K562 (cell line): ENCODE measurements at regions not wholly inside any gene's neighbourhood (a gene's known extent, or its start where the extent isn't known, plus 50 kb on each side); places are given as distances from the start of the nearest gene placed in this dataset.

ENCODE experiments used
- ATAC-seq: fragments of 200-7000 bp; cut with Tn5 transposase; 3 replicates; pipeline ENCODE4 v1.9.1; 2020; ENCODE audit warnings: moderate library complexity
- BruUV-seq: library from RNA; stranded (reverse); fragments of 400-500 nt; replicated peaks from 2 replicates; lab custom pipeline; 2021; lab: Mats Ljungman, UMichigan
- CTCF ChIA-PET: fragments of 300-600 bp; formaldehyde crosslinking; extraction: SDS; loops from one replicate; lab custom pipeline; 2021; ENCODE audit warnings: low intra/inter-chr PET ratio; lab: Yijun Ruan, JAX
- POLR2A ChIA-PET: fragments of 300-600, 350-650 bp; sonication (Branson Sonifier 250); formaldehyde crosslinking; extraction: SDS; loops from one replicate; lab custom pipeline; 2021; ENCODE audit warnings: antibody characterized with exemption, inconsistent platforms; lab: Yijun Ruan, JAX
- DNase-seq, 4 experiments: peaks; one replicate each; pipeline versions ENCODE4 v3.0.0 to v3.0.0-alpha.2; 2011 to 2018; ENCODE audit warnings: low spot score in 3 of 4, mixed read lengths in 3 of 4; ENCODE audit errors: extremely low read depth in 1 of 4
- FAIRE-seq: peaks from 2 replicates; lab custom pipeline; 2011; peaks lifted over from hg19 to GRCh38; lab: Jason Lieb, UNC
- H2AFZ ChIP-seq: 2 replicates; pipeline ENCODE4 v1.6.0; 2011; ENCODE audit warnings: low read depth, low read length, control low read depth, inconsistent platforms
- H3K27ac ChIP-seq: fragments of 200-600 bp; 3 replicates; pipeline ENCODE4 v1.8.0; 2011; ENCODE audit warnings: low read depth, mild to moderate bottlenecking, control low read depth, inconsistent platforms, low read length, moderate library complexity, mixed read lengths; ENCODE audit errors: extremely low read depth
- H3K27me3 ChIP-seq, 2 experiments: fragments of 300-600 bp in 1 of 2; 2 replicates in 1 of 2; 3 replicates in 1 of 2; pipeline versions ENCODE4 v1.6.0 to v1.8.0; 2011; ENCODE audit warnings: inconsistent platforms in 2 of 2, low read length in 2 of 2, mild to moderate bottlenecking in 1 of 2, mixed read lengths in 1 of 2, moderate library complexity in 1 of 2; ENCODE audit not compliant: control insufficient read depth in 2 of 2, insufficient read depth in 2 of 2
- H3K36me3 ChIP-seq: fragments of 300-600 bp; 3 replicates; pipeline ENCODE4 v1.8.0; 2011; ENCODE audit warnings: mild to moderate bottlenecking, low read length, inconsistent platforms; ENCODE audit not compliant: control insufficient read depth, insufficient read depth
- H3K4me1 ChIP-seq, 2 experiments: fragments of 200-600 bp in 1 of 2; replicated peaks in 1 of 2; 2 replicates in 1 of 2; 3 replicates in 1 of 2; pipeline versions ENCODE4 v1.5.1 to v1.8.0; 2011; ENCODE audit warnings: inconsistent platforms in 2 of 2, low read length in 2 of 2, mild to moderate bottlenecking in 1 of 2, mixed read lengths in 1 of 2, moderate library complexity in 1 of 2; ENCODE audit not compliant: control insufficient read depth in 2 of 2, insufficient read depth in 2 of 2
- H3K4me2 ChIP-seq: 2 replicates; pipeline ENCODE4 v1.6.1; 2011; ENCODE audit warnings: low read length, control low read depth, inconsistent platforms, mixed read lengths; ENCODE audit not compliant: insufficient read depth
- H3K4me3 ChIP-seq: fragments of 200-600 bp; sonication (generic), shearing (Covaris generic); 2 replicates; pipeline ENCODE4 v1.5.1; 2016; ENCODE audit warnings: control low read depth, inconsistent platforms
- H3K79me2 ChIP-seq: fragments of 200-600 bp; 3 replicates; pipeline ENCODE4 v1.8.0; 2011; ENCODE audit warnings: low read length, inconsistent platforms; ENCODE audit not compliant: control insufficient read depth, insufficient read depth
- H3K9ac ChIP-seq, 2 experiments: 2 replicates each; pipeline versions ENCODE4 v1.6.0 to v1.6.1; 2011; ENCODE audit warnings: low read depth in 2 of 2, low read length in 2 of 2, control low read depth in 1 of 2, inconsistent platforms in 1 of 2, mild to moderate bottlenecking in 1 of 2, mixed read lengths in 1 of 2; ENCODE audit not compliant: insufficient read depth in 1 of 2
- H3K9me1 ChIP-seq: one replicate; pipeline ENCODE4 v1.6.0; 2011; ENCODE audit warnings: inconsistent platforms, mild to moderate bottlenecking, low read length, moderate library complexity; ENCODE audit not compliant: control insufficient read depth, insufficient read depth
- H3K9me3 ChIP-seq: replicated peaks from 2 replicates; pipeline ENCODE4 v1.5.1; 2011; ENCODE audit warnings: low read depth, low read length, inconsistent platforms; ENCODE audit not compliant: control insufficient read depth, insufficient read depth
- H4K20me1 ChIP-seq: replicated peaks from 2 replicates; pipeline ENCODE4 v1.6.1; 2011; ENCODE audit warnings: low read length, inconsistent platforms, mixed read lengths; ENCODE audit not compliant: control insufficient read depth, insufficient read depth
- BRF1 ChIP-seq: IDR thresholded peaks from 3 replicates; pipeline ENCODE4 v1.6.1; 2011; ENCODE audit warnings: borderline replicate concordance, mild to moderate bottlenecking; ENCODE audit not compliant: insufficient read length; ENCODE audit errors: extremely low read depth
- GTF2F1 ChIP-seq: IDR thresholded peaks from 2 replicates; pipeline ENCODE4 v1.6.1; 2011; ENCODE audit warnings: low read depth, low read length, improper control_type of control experiment
- HMBOX1 ChIP-seq: sonication (generic); IDR thresholded peaks from 2 replicates; pipeline ENCODE4 v1.6.1; 2016
- NRF1 ChIP-seq, 2 experiments: fragments of 450-650 bp; IDR thresholded peaks in 1 of 2; conservative IDR thresholded peaks in 1 of 2; 2 replicates each; pipeline ENCODE4 v1.6.1; 2014; ENCODE audit warnings: mild to moderate bottlenecking in 2 of 2
- PCBP2 ChIP-seq: fragments of 200-400 bp; formaldehyde crosslinking; IDR thresholded peaks from 2 replicates; pipeline ENCODE4 v1.6.1; 2018; ENCODE audit warnings: low read length, low read depth, mild to moderate bottlenecking, moderate library complexity; ENCODE audit not compliant: poor library complexity, severe bottlenecking
- PRDM10 ChIP-seq: fragments of 450-650 bp; IDR thresholded peaks from 2 replicates; pipeline ENCODE4 v1.6.1; 2018; ENCODE audit not compliant: partially characterized antibody
- YY1 ChIP-seq, 3 experiments: IDR thresholded peaks; 2 replicates each; pipeline ENCODE4 v1.6.1; 2011; ENCODE audit warnings: low read length in 2 of 3, mild to moderate bottlenecking in 2 of 3, moderate library complexity in 2 of 3, borderline replicate concordance in 1 of 3, control low read depth in 1 of 3, low read depth in 1 of 3; ENCODE audit not compliant: insufficient read depth in 3 of 3, insufficient replicate concordance in 2 of 3, control insufficient read depth in 1 of 3, insufficient read length in 1 of 3; ENCODE audit errors: extremely low read depth in 1 of 3
- ZNF146 ChIP-seq: IDR thresholded peaks from one replicate; pipeline ENCODE4 v1.6.1; 2018; ENCODE audit warnings: missing compliant biosample characterization; ENCODE audit not compliant: unreplicated experiment
- ZNF174 ChIP-seq: fragments of 250-450 bp; sonication (Bioruptor Pico); IDR thresholded peaks from 2 replicates; pipeline ENCODE4 v1.4.0; 2020; ENCODE audit warnings: mild to moderate bottlenecking
- ZNF445 ChIP-seq: fragments of 250-450 bp; sonication (Bioruptor Pico); IDR thresholded peaks from 2 replicates; pipeline ENCODE4 v1.4.0; 2020; ENCODE audit warnings: low read depth, mild to moderate bottlenecking, moderate library complexity
- WGBS: fragments of 100-300 bp; shearing (Covaris generic); methylation state at CpG from one replicate; pipeline ENCODE4 v1.1.6; 2016; ENCODE audit warnings: low coverage, mixed read lengths; ENCODE audit not compliant: insufficient coverage; ENCODE audit errors: missing lambda C conversion rate; 5-methylcytosine and 5-hydroxymethylcytosine counted together
- in situ Hi-C: fragments of 300-500 bp; cut with MboI; formaldehyde crosslinking; loops from 4 replicates; pipeline ENCODE4 v1.15.0; 2018; ENCODE audit warnings: inconsistent platforms, mixed read lengths
- intact Hi-C: fragments of 100-400 bp; cut with micrococcal nuclease; formaldehyde crosslinking; loops from 2 replicates; pipeline ENCODE4 v1.14.2; 2022

GRCh38 chr5:67844924-67845323 lies 370.6 kb upstream of the PIK3R1 start:
- 0% methylated on average over 3 of the region's 3 CpGs for WGBS
- H3K79me2 ChIP-seq: no peaks in the 10 kb centered on the region
- no TSS peak for BruUV-seq
- no peaks in the 10 kb centered on the region for H3K9me1 ChIP-seq
- intact Hi-C loops (no loop called here), in situ Hi-C loops (no loop called here)
- H3K9ac ChIP-seq: no peak overlapping the region
- H3K9me3 ChIP-seq: no peaks in the 10 kb centered on the region
- H3K27me3 ChIP-seq: no peaks in the 10 kb centered on the region
- TF ChIP-seq PCBP2 (no peak), PRDM10 (no peak), NRF1 (conservative IDR thresholded peaks at IDR 0.05 in 1 of 2, IDR thresholded peaks at IDR 0.05 in 1 of 2) (no peak), ZNF146 (CRISPR knock-in tag) (no peak), ZNF174 (CRISPR knock-in tag) (no peak), HMBOX1 (no peak), ZNF445 (no peak), YY1 (IDR thresholded peaks at IDR 0.05; ENCODE audit: borderline replicate concordance in 1 of 3, control insufficient read depth in 1 of 3, extremely low read depth in 1 of 3, insufficient read depth in 3 of 3, insufficient read length in 1 of 3, insufficient replicate concordance in 2 of 3, low read depth in 1 of 3, low read length in 2 of 3) (no peak), BRF1 (no peak), GTF2F1 (no peak)
- no peaks in the 10 kb centered on the region for H4K20me1 ChIP-seq
- H3K4me3 ChIP-seq: no peak overlapping the region
- H3K4me1 ChIP-seq: no peaks in the 10 kb centered on the region
- FAIRE-seq (no peak), ATAC-seq (no peak), DNase-seq (no peak)
- no peak overlapping the region for H3K27ac ChIP-seq
- H3K36me3 ChIP-seq: no peaks in the 10 kb centered on the region
- no peak overlapping the region for H2AFZ ChIP-seq
- no peak overlapping the region for H3K4me2 ChIP-seq
- ChIA-PET POLR2A (no interaction called here), CTCF (no interaction called here)
